GM23248 (cell line): ENCODE measurements at regions not wholly inside any gene's neighbourhood (a gene's known extent, or its start where the extent isn't known, plus 50 kb on each side); places are given as distances from the start of the nearest gene placed in this dataset.

Experiments used
- EZH2 ChIP-seq: fragments of 200-600 bp; sonication (generic); IDR thresholded peaks from 2 replicates; pipeline ENCODE4 v1.6.1; 2018; ENCODE audit warnings: antibody characterized with exemption, mild to moderate bottlenecking; ENCODE audit not compliant: insufficient read depth, poor library complexity, severe bottlenecking
- EZH2phosphoT487 ChIP-seq: fragments of 200-600 bp; sonication (generic); IDR thresholded peaks from 2 replicates; pipeline ENCODE4 v1.6.1; 2018; ENCODE audit warnings: antibody characterized with exemption, moderate library complexity, mild to moderate bottlenecking, low read depth; ENCODE audit not compliant: insufficient read depth

GRCh38 chr10:78434886-78435285 lies 401.2 kb downstream of the RPS24 start:
- no peak for TF ChIP-seq EZH2phosphoT487
- TF ChIP-seq EZH2: no peak
